Neuronal stem cell (in vitro differentiated cells): ENCODE measurements at regions not wholly inside any gene's neighbourhood (a gene's known extent, or its start where the extent isn't known, plus 50 kb on each side); places are given as distances from the start of the nearest gene placed in this dataset.

Experiments used
- DNase-seq: peaks from one replicate; pipeline ENCODE4 v3.0.0-alpha.2; 2013; ENCODE audit warnings: low spot score
- H2AFZ ChIP-seq: one replicate; pipeline ENCODE4 v1.6.1; 2013; ENCODE audit warnings: mild to moderate bottlenecking, low read length, inconsistent platforms
- H2AK5ac ChIP-seq: 2 replicates; pipeline ENCODE4 v1.6.1; 2013; ENCODE audit warnings: low read depth, mild to moderate bottlenecking, inconsistent platforms, low read length, moderate library complexity, mixed read lengths
- H2BK120ac ChIP-seq: 2 replicates; pipeline ENCODE4 v1.6.1; 2013; ENCODE audit warnings: low read depth, mild to moderate bottlenecking, inconsistent platforms, low read length, moderate library complexity, mixed read lengths
- H2BK12ac ChIP-seq: one replicate; pipeline ENCODE4 v1.6.1; 2013; ENCODE audit warnings: low read length, inconsistent platforms
- H2BK15ac ChIP-seq: 2 replicates; pipeline ENCODE4 v1.6.1; 2013; ENCODE audit warnings: mild to moderate bottlenecking, low read length, inconsistent platforms, mixed read lengths
- H2BK5ac ChIP-seq: one replicate; pipeline ENCODE4 v1.6.1; 2013; ENCODE audit warnings: inconsistent platforms, mild to moderate bottlenecking, low read length, moderate library complexity
- H3K14ac ChIP-seq: one replicate; pipeline ENCODE4 v1.6.1; 2013; ENCODE audit warnings: low read length, inconsistent platforms
- H3K18ac ChIP-seq: 2 replicates; pipeline ENCODE4 v1.6.1; 2013; ENCODE audit warnings: low read length, inconsistent platforms
- H3K23ac ChIP-seq: 2 replicates; pipeline ENCODE4 v1.6.1; 2013; ENCODE audit warnings: low read depth, mild to moderate bottlenecking, mixed read lengths, low read length, inconsistent platforms; ENCODE audit not compliant: poor library complexity
- H3K27ac ChIP-seq: replicated peaks from 3 replicates; pipeline ENCODE4 v1.5.1; 2013; ENCODE audit warnings: low read length, inconsistent platforms
- H3K27me3 ChIP-seq, 3 experiments: 2 replicates each; pipeline ENCODE4 v1.6.1; 2013; ENCODE audit warnings: low read length in 3 of 3, mild to moderate bottlenecking in 2 of 3, inconsistent platforms in 1 of 3, low read depth in 1 of 3, mixed read lengths in 1 of 3, moderate library complexity in 1 of 3; ENCODE audit not compliant: control insufficient read depth in 3 of 3, insufficient read depth in 3 of 3
- H3K36me3 ChIP-seq, 2 donors: replicated peaks in 1 of 2; 2 replicates each; pipeline ENCODE4 v1.6.1; 2013; ENCODE audit warnings: low read length in 2 of 2; ENCODE audit not compliant: control insufficient read depth in 2 of 2, insufficient read depth in 2 of 2
- H3K4ac ChIP-seq: 2 replicates; pipeline ENCODE4 v1.6.1; 2013; ENCODE audit warnings: inconsistent platforms, mild to moderate bottlenecking, low read length, moderate library complexity
- H3K4me1 ChIP-seq, 2 donors: 1 replicate in 1 of 2; 2 replicates in 1 of 2; pipeline ENCODE4 v1.6.1; 2013; ENCODE audit warnings: low read length in 2 of 2, low read depth in 1 of 2; ENCODE audit not compliant: control insufficient read depth in 2 of 2, insufficient read depth in 1 of 2
- H3K4me2 ChIP-seq: one replicate; pipeline ENCODE4 v1.6.1; 2013; ENCODE audit warnings: mild to moderate bottlenecking, low read length, inconsistent platforms; ENCODE audit not compliant: insufficient read depth, poor library complexity, severe bottlenecking
- H3K4me3 ChIP-seq, 2 donors: 2 replicates each; pipeline ENCODE4 v1.5.1; 2013; ENCODE audit warnings: low read length in 2 of 2, mild to moderate bottlenecking in 2 of 2, inconsistent platforms in 1 of 2, moderate library complexity in 1 of 2
- H3K79me1 ChIP-seq: one replicate; pipeline ENCODE4 v1.6.1; 2013; ENCODE audit warnings: low read depth, mild to moderate bottlenecking, inconsistent platforms, low read length, moderate library complexity
- H3K9ac ChIP-seq: one replicate; pipeline ENCODE4 v1.6.1; 2013; ENCODE audit warnings: mild to moderate bottlenecking, low read depth, low read length, inconsistent platforms; ENCODE audit not compliant: poor library complexity
- H3K9me3 ChIP-seq, 2 donors: replicated peaks in 1 of 2; 2 replicates each; pipeline versions ENCODE3 to v1.6.1; 2013; ENCODE audit warnings: low read length in 2 of 2, mild to moderate bottlenecking in 2 of 2, inconsistent platforms in 1 of 2, low read depth in 1 of 2, mixed read lengths in 1 of 2, moderate library complexity in 1 of 2; ENCODE audit not compliant: control insufficient read depth in 2 of 2, insufficient read depth in 1 of 2
- H4K8ac ChIP-seq: one replicate; pipeline ENCODE4 v1.6.1; 2013; ENCODE audit warnings: low read depth, mild to moderate bottlenecking, inconsistent platforms, low read length, moderate library complexity
- H4K91ac ChIP-seq: one replicate; pipeline ENCODE4 v1.6.1; 2013; ENCODE audit warnings: low read length, low read depth, mild to moderate bottlenecking, inconsistent platforms; ENCODE audit not compliant: poor library complexity
- WGBS, 2 donors: extraction: QIAGEN DNeasy Blood & Tissue Kit; methylation state at CpG; one replicate each; pipeline ENCODE4 v1.1.7; 2013; ENCODE audit warnings: missing lambda C conversion rate in 2 of 2, mixed read lengths in 1 of 2; ENCODE audit not compliant: insufficient read length in 2 of 2, insufficient replicate concordance in 1 of 2; ENCODE audit errors: extremely low coverage in 2 of 2; 5-methylcytosine and 5-hydroxymethylcytosine counted together

- no peaks in the 10 kb centered on the region for H3K4me1 ChIP-seq
- H3K36me3 ChIP-seq = no peaks in the 10 kb centered on the region
- DNase-seq = no peak
- no CpG with 5 or more reads among the region's 4 CpGs for WGBS, 2 donors
- no peak overlapping the region for H2AK5ac ChIP-seq
- H3K14ac ChIP-seq = no peak overlapping the region
- no peak overlapping the region for H4K8ac ChIP-seq
- H3K23ac ChIP-seq = no peak overlapping the region
- no peak overlapping the region for H3K27ac ChIP-seq
- no peak overlapping the region for H2BK15ac ChIP-seq
- H3K18ac ChIP-seq = no peak overlapping the region
- no peak overlapping the region for H4K91ac ChIP-seq
- no peak overlapping the region for H2BK120ac ChIP-seq
- no peak overlapping the region for H3K9ac ChIP-seq
- H3K27me3 ChIP-seq = no peaks in the 10 kb centered on the region
- no peak overlapping the region for H3K4me2 ChIP-seq
- no peak overlapping the region for H3K4ac ChIP-seq
- no peak overlapping the region for H2BK12ac ChIP-seq
- H3K79me1 ChIP-seq = no peaks in the 10 kb centered on the region
- no peak overlapping the region for H2AFZ ChIP-seq
- no peaks in the 10 kb centered on the region for H3K9me3 ChIP-seq
- no peak overlapping the region for H3K4me3 ChIP-seq
- no peak overlapping the region for H2BK5ac ChIP-seq
Measured at GRCh38 chr7:7122701-7123281, 59.6 kb upstream of the C1GALT1 start.

DNA sequence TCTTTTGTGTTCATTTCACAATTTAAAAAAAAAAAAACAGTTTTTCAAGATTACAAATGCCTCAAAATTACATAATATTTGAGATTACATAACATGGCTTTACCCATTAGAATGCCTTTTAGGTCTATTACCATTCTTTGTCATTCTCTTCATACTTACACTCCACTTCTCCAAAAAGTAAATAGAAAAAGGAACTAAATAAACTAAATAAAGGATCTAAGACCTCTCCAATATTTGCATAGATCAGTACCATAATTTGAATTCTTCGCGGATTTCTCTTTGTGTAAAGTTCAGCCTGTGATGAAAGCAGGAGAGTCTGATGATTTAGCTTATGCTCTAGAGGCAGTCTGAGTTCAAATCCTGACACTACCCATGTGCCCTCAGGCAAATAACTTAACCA, 56.4 kb upstream of the C1GALT1 start:
- Histone ChIP-seq H2BK120ac (no peak overlapping the region), H3K27me3 (no peaks in the 10 kb centered on the region), H4K8ac (no peak overlapping the region), H3K9me3 (no peaks in the 10 kb centered on the region), H2BK12ac (no peak overlapping the region), H3K36me3 (no peaks in the 10 kb centered on the region), H3K9ac (no peak overlapping the region), H2BK15ac (no peak overlapping the region), H3K4ac (no peak overlapping the region), H2AK5ac (no peak overlapping the region), H3K4me2 (no peak overlapping the region), H3K27ac (no peak overlapping the region), H3K79me1 (no peaks in the 10 kb centered on the region), H2BK5ac (no peak overlapping the region), H2AFZ (no peak overlapping the region), H4K91ac (no peak overlapping the region), H3K14ac (no peak overlapping the region), H3K4me3 (no peak overlapping the region), H3K18ac (no peak overlapping the region), H3K23ac (no peak overlapping the region), H3K4me1 (peaks cover 0 to 1% of the 10 kb centered on the region in 2 donors)
- WGBS, 2 donors = no CpG with 5 or more reads among the region's 2 CpGs
- DNase-seq = no peak

GRCh38 chr7:7127773-7128172, 54.6 kb upstream of the C1GALT1 start:
- no peak overlapping the region for H3K14ac ChIP-seq
- H3K27ac ChIP-seq = no peak overlapping the region
- no peak overlapping the region for H2AFZ ChIP-seq
- H3K4me2 ChIP-seq = no peak overlapping the region
- no peaks in the 10 kb centered on the region for H3K36me3 ChIP-seq
- no peak overlapping the region for H4K91ac ChIP-seq
- no peak overlapping the region for H3K4me3 ChIP-seq
- no peak overlapping the region for H3K4ac ChIP-seq
- H2BK120ac ChIP-seq = no peak overlapping the region
- H3K27me3 ChIP-seq = no peaks in the 10 kb centered on the region
- no peak overlapping the region for H2BK15ac ChIP-seq
- H3K9ac ChIP-seq = no peak overlapping the region
- no peak overlapping the region for H4K8ac ChIP-seq
- DNase-seq = no peak
- H3K79me1 ChIP-seq = no peaks in the 10 kb centered on the region
- no peak overlapping the region for H2BK12ac ChIP-seq
- no peak overlapping the region for H3K18ac ChIP-seq
- peaks cover 0 to 4% of the 10 kb centered on the region in 2 donors for H3K4me1 ChIP-seq
- H3K9me3 ChIP-seq = no peaks in the 10 kb centered on the region
- WGBS, 2 donors = no CpG with 5 or more reads among the region's 1 CpG
- no peak overlapping the region for H2BK5ac ChIP-seq
- no peak overlapping the region for H2AK5ac ChIP-seq
- H3K23ac ChIP-seq = no peak overlapping the region

GRCh38 chr7:7129381-7129780, 53.0 kb upstream of the C1GALT1 start:
- Histone ChIP-seq H4K91ac (no peak overlapping the region), H3K79me1 (no peaks in the 10 kb centered on the region), H3K4me3 (no peak overlapping the region), H2BK12ac (no peak overlapping the region), H2AFZ (no peak overlapping the region), H3K27ac (no peak overlapping the region), H3K18ac (no peak overlapping the region), H2BK5ac (no peak overlapping the region), H3K4me2 (no peak overlapping the region), H3K9me3 (no peaks in the 10 kb centered on the region), H2AK5ac (no peak overlapping the region), H3K36me3 (no peaks in the 10 kb centered on the region), H3K4me1 (peaks cover 0 to 4% of the 10 kb centered on the region in 2 donors), H2BK120ac (no peak overlapping the region), H3K9ac (no peak overlapping the region), H3K23ac (no peak overlapping the region), H3K27me3 (no peaks in the 10 kb centered on the region), H3K4ac (no peak overlapping the region), H3K14ac (no peak overlapping the region), H4K8ac (no peak overlapping the region), H2BK15ac (no peak overlapping the region)
- no peak for DNase-seq
- WGBS, 2 donors = no CpG with 5 or more reads among the region's 3 CpGs
